ENCODE measurements at regions not wholly inside any gene's neighbourhood (a gene's known extent, or its start where the extent isn't known, plus 50 kb on each side); places are given as distances from the start of the nearest gene placed in this dataset.

DNA sequence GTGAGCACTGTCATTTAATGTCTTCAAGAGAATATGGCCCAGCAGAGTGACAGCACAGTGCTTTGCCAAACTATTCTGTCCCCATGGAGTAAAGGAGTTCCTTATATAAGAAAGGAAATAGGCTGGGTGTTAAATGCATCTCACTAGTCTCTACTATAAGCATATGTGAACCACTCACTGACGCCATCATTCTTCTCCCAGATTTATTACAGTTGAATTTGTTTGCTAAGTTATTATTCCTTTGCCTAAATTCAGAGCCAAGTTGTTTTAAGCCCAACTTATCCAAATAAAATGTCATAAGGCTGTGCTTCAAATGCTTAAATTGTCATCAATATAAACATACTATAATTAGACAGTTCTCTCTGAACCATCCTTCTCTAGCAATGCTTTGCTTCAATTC lies 151.6 kb downstream of the KCNA5 start:
- TF ChIP-seq GATA2 (IDR thresholded peaks at IDR 0.05; ENCODE audit: low read depth, low read length) (no peak), GATA3 (IDR thresholded peaks at IDR 0.05; ENCODE audit: low read depth, low read length) (no peak)
